ENCODE measurements at regions not wholly inside any gene's neighbourhood (a gene's known extent, or its start where the extent isn't known, plus 50 kb on each side); places are given as distances from the start of the nearest gene placed in this dataset.
"Not testable (repeated sequence)": the region's sequence is repeated elsewhere in the genome, so short reads cannot be mapped to it uniquely, and the experiment has no call there.

DNA sequence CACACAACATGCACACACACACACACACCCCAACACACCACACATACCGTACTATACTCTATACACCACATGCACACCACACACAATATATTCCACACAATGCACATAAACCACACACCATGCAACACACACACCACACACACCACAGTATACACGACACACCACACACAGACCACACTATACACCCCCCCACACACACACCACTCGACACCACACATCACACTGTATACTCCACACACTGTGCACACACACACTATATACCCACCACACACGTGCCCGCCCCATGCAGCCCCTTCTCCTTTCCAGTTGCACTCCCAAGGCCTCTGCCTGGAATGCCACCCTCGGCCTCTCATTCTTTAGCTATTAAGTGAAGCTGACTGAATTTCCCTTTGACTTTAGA lies 148.2 kb upstream of the NOCT start:
- no peak for TF ChIP-seq POLR2A (IDR thresholded peaks at IDR 0.05; ENCODE audit: low read depth, low read length)
- DNase-seq (ENCODE audit: insufficient read length, low spot score) (no peak), FAIRE-seq (no peak)

DNA sequence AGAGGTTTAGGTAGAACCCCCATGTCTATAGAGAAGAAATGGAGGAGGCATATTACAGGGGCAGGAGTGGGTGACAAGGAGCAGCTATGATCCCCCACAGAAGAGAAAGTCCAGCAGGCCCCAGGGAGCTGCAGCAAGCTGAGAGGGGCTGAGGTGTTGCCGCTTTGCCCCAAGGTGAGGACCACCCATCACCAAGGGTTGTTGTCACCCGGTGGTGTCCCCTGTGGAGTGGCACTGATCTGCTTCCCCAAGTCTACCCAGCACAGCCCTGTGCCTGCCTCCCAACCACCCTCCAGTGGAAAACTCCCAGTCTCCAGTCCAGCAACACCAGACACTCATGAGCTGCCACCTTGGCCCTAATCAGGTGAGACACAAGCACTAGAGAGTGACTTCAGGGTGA lies 149.3 kb upstream of the NOCT start:
- no peak for TF ChIP-seq POLR2A (IDR thresholded peaks at IDR 0.05; ENCODE audit: low read depth, low read length)
- FAIRE-seq = no peak

DNA sequence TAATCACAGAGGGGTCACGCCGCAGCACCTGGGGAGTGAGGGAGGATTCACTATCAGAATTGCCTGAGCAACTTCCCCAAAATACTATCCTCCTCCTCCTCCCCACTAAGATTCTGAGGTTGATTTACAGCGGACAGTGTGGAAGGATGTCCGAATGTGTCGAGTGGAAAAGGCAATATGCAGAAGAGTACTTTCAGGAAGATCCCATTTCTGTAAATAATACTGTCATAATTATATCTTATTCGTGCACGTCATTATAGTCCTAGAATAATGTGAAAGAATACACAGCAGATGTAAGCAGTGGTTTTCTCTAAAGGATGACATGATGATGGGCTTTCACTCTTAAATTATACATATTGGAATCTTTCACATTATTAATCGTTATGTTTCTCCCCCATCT lies 149.8 kb upstream of the NOCT start:
- no peak for TF ChIP-seq POLR2A (IDR thresholded peaks at IDR 0.05; ENCODE audit: low read depth, low read length)
- DNase-seq (ENCODE audit: insufficient read length, low spot score) (no peak), FAIRE-seq (no peak)

More for the DNA sequence above, 149.3 kb upstream of the NOCT start:
- DNase-seq (ENCODE audit: insufficient read length, low spot score) = no peak

- DNase-seq (ENCODE audit: insufficient read length, low spot score) (no peak), FAIRE-seq (no peak)
- no peak for TF ChIP-seq POLR2A (IDR thresholded peaks at IDR 0.05; ENCODE audit: low read depth, low read length)
Measured at GRCh38 chr4:138864961-138865720, 150.4 kb upstream of the NOCT start.

DNA sequence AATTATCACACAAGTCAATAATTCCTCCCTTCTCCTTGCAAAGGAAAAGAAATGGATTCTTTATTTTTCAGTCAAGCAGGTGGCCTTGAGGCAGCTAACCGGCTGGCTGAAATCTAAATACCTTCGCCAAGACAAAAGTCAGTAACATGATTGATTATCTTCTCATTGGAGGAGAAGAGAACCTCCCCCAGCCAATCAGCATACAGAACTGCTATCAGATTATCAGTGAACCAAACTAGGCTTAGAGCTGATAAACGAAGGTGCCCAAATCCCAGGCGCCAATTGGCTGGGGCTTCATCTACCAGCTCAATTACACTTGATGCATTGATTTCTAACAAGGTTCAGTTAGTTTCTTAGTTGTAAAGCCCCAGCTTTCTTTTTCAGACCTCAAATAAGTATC lies 152.4 kb upstream of the NOCT start:
- FAIRE-seq (no peak), DNase-seq (ENCODE audit: insufficient read length, low spot score) (no peak)
- no peak for TF ChIP-seq POLR2A (IDR thresholded peaks at IDR 0.05; ENCODE audit: low read depth, low read length)

GRCh38 chr4:138861135-138861534 lies 154.4 kb upstream of the NOCT start:
- FAIRE-seq (no peak), DNase-seq (ENCODE audit: insufficient read length, low spot score) (no peak)
- no peak for TF ChIP-seq POLR2A (IDR thresholded peaks at IDR 0.05; ENCODE audit: low read depth, low read length)

DNA sequence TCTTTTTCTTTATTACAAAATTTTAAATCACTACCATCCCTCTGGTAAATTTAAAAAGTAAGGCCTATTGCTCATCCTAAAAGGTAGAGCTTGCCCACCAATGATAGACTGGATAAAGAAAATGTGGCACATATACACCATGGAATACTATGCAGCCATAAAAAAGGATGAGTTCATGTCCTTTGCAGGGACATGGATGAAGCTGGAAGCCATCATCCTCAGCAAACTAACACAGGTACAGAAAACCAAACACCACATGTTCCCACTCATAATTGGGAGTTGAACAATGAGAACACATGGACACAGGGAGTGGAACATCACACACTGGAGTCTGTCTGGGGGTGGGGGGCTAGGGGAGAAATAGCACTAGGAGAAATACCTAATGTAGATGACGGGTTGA lies 155.2 kb upstream of the NOCT start:
- not testable (repeated sequence) for FAIRE-seq; DNase-seq (ENCODE audit: insufficient read length, low spot score)

DNA sequence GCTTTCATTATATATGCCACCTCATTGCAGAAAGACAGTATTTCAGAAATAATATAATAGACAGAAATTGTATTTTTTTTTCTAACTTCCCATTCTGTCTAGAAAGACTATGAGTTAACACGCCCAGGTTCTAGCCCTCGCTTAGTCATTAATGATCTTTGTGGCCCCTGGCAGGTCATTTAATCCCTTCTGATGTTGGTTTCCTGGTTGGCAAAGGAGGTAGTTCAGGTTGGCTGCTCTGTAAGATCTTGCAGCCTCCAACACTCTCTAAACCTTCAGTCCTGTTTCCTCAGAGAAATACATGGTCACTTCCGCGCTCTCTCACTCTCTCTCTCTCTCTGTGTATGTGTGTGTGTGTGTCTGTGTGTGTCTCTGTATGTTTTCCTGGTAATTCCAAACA lies 156.3 kb upstream of the NOCT start:
- DNase-seq (ENCODE audit: insufficient read length, low spot score) = no peak
- no peak for TF ChIP-seq POLR2A (IDR thresholded peaks at IDR 0.05; ENCODE audit: low read depth, low read length)
- FAIRE-seq = no peak

GRCh38 chr4:138858419-138858818 lies 157.2 kb upstream of the NOCT start:
- FAIRE-seq (no peak), DNase-seq (ENCODE audit: insufficient read length, low spot score) (no peak)

DNA sequence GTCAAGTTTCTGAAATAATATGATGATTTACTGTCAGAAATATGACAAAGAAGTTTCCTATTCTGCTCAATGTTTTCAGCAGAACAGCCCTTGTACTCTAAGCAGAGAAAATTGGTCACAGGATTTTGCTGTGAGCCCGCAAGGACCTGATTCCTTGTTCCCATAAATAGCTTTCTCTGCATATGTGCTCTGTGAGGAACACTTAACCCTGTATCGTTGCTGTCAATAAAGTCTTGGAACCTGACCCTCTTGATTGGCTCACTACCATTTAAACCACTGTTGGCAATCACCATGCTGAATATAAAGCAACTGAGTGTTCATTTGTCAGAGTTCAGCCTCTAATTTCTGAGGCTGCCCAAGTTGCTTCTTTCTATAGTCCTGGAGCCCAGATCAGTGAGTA lies 158.2 kb upstream of the NOCT start:
- no peak for TF ChIP-seq POLR2A (IDR thresholded peaks at IDR 0.05; ENCODE audit: low read depth, low read length)
- FAIRE-seq = no peak
- no peak for DNase-seq (ENCODE audit: insufficient read length, low spot score)

More at GRCh38 chr4:138858419-138858818, 157.2 kb upstream of the NOCT start:
- TF ChIP-seq POLR2A (IDR thresholded peaks at IDR 0.05; ENCODE audit: low read depth, low read length) = no peak

- FAIRE-seq = no peak
- no peak for DNase-seq (ENCODE audit: insufficient read length, low spot score)
- no peak for TF ChIP-seq POLR2A (IDR thresholded peaks at IDR 0.05; ENCODE audit: low read depth, low read length)
Measured at GRCh38 chr4:138852681-138853080, 162.9 kb upstream of the NOCT start.

GRCh38 chr4:138851391-138852335 lies 163.9 kb upstream of the NOCT start:
- DNase-seq (ENCODE audit: insufficient read length, low spot score) (no peak), FAIRE-seq (no peak)
- TF ChIP-seq POLR2A (IDR thresholded peaks at IDR 0.05; ENCODE audit: low read depth, low read length) = no peak

DNA sequence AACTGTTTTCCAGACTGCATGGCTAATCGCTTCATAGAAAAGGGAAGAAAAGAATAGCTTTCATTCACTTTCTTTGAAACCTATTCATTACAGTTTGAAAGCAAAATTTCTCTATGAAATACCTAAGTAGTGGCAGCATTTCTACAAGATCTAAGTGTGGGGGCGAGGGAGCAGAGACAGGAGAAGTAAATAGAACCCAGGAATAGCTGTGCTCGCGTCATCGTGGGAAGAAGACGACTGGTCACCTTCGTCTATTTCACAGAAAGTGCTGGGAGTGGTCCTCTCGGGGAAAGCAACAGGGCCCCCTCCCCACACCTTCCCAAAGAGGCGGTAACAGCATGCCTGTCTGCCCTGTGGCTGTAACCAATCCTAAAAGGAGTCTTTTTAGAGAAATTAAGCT lies 169.9 kb upstream of the NOCT start:
- no peak for DNase-seq (ENCODE audit: insufficient read length, low spot score)
- no peak for TF ChIP-seq POLR2A (IDR thresholded peaks at IDR 0.05; ENCODE audit: low read depth, low read length)
- no peak for FAIRE-seq

GRCh38 chr4:138845054-138845453 lies 170.5 kb upstream of the NOCT start:
- FAIRE-seq (no peak), DNase-seq (ENCODE audit: insufficient read length, low spot score) (no peak)
- no peak for TF ChIP-seq POLR2A (IDR thresholded peaks at IDR 0.05; ENCODE audit: low read depth, low read length)

GRCh38 chr4:138843616-138844015 lies 172.0 kb upstream of the NOCT start:
- TF ChIP-seq POLR2A (IDR thresholded peaks at IDR 0.05; ENCODE audit: low read depth, low read length) = no peak
- DNase-seq (ENCODE audit: insufficient read length, low spot score) = no peak
- FAIRE-seq = no peak

All from H54 (cell line).